ENCODE measurements at regions not wholly inside any gene's neighbourhood (a gene's known extent, or its start where the extent isn't known, plus 50 kb on each side); places are given as distances from the start of the nearest gene placed in this dataset.
A peak's percentile ranks its signal among the peaks of the same experiment; 100 is the strongest.

DNA sequence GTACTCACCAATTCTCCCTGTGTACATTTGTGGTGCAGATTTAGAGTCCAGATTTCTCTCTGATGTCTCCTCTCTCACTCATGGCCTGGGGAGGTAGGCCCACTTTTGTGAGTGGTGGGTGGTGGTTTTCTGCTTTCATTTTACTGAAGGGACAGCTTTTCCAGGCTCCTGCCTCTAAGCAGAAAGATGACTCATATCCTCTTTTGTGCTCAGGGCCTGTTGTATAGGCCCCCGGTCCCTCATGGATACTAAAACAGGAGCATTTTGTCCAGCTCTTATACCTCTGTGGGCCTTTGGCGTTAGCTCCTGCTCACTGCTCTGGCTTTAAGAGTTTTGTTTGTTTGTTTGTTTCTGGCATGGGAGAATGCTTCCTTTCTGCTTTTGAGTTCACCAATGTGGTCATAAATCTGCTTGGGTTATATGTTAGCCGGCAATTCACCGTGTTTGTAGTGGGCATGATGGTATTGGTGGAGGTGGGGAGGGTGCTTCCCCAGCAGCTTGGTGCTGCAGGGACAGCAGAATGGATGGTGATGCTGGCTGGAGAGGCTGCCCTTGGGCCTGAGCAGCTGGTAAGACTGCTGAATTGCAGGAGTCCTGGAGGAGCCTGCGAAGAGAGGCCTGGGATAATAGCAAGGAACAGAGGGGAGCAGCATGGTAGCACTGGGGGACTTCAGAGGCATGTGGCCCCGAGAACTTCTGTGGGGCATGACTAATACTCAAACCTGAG, 468.7 kb downstream of the RPS24 start:
- no peak for DNase-seq

DNA sequence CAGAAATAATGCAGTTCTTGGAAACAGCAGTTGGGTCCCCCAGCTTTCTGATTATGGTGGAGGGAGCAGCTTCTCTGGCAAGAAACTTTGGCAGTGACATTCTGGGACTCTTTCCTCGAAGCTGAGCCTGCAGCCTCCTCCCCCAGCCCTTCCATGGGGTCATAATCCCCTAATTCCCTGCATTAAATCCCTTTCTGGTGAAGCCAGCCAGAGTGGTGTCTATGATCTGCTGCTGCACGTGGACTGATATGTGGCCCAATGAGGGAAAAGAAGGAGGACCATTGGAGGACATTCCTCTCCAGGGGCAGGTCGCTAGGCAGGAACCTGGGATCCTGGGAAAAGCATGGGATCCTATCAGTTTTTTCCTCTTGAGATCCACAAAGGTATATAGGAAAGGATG, 470.5 kb downstream of the RPS24 start:
- DNase-seq: no peak

DNA sequence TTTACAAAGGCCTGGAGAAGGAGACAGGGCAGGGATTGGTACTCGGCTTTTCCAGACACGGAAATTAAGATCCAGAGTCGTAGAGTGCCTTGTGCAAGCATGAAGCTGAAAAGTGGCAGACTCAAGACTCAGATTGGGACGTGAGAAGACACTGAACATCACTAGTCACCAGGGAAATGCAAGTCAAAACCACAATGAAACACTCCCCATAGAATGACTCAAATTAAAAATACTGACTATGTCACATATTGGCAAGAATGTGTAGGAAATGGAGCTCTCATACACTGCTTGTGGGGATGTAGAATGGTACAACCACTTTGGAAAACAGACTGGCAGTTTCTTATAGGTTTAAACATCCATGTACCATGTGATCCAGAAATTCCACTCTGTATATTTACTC, 472.0 kb downstream of the RPS24 start:
- DNase-seq: no peak

DNA sequence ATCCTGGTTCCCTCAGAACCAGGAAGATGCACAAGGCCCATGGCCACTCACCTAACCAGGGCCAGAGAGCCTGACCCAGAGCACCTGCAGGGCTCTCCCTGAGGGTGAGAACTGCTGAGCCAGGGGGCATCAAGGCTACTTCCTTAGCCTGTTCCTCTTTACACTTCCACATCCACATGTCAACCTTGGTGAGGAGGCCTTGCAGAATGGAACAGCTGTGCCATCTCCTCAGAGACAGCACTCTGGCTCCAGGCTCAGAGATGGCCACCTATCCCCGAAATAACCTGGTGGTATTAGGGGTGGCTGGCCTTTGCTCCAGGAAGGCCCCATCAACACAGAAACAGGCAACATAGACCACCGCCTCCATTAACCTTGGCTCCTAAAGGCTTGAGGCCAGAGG, 473.0 kb downstream of the RPS24 start:
- no peak for DNase-seq

DNA sequence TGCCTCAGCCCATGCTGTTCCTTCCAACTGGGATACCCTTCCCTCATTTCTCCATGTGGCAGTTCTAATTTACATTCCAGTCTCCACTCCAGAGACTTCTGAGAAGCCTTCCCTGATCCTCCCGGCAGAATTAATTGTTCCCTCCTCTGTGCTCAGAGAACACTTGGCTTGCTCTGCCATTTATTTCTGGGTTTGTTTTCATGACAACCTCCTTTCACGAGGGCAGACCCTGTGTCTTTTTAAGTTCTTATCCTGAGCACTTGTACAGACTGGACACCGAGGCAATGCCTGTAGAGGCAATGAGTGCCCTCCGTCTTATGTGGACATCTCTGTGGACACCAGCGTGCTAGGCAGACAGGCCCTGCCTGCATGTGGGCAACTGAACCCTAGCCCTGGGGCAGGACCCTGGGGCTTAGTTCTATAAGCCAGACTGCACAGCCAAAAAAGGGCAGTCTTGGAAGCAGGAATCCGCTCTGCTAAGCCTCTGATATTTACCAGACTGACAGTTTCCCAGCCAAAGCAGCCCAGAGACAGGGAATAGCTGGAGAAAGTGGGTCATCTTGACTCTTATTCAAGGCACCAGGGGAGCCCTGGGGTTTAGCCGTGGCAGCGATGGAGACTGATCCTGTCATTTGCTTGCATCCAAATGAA, 474.0 kb downstream of the RPS24 start:
- no peak for DNase-seq

DNA sequence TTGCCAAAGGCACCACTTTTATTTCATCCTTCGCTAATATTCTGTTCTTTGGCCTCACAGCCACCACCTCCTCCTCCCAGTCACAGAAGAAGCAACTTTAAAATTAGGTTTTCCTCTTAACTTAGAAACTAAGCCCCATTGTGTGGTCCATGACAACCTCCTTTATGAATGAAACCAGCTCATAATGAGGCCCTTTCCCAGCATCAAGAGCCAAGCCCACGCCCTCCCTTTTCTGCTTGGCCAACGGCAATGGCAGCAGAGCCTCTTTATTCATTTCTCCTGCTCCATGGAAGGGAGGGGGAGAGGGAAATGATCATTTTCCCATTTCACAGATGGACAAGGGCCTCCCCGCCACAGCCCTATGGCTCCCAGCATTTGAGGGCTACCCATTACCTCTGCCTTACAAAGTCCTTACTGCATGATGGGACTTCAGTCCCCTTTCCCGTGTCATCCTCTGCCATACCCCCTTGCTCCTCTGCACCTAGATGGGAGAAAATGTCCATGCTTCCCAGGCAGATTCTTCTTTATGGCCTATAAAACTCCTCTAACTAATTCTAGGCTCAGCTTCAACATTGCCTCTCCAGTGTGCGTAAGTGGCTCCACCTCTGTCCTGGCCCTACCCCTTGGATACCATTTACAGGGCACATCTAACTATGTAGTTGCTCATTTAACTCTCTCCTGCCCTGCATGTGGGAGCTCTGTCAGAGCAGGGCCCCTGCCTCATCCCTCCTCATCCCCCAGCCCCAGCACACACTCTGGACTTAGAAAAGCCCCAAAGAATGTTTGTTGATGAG, 475.5 kb downstream of the RPS24 start:
- no peak for DNase-seq

DNA sequence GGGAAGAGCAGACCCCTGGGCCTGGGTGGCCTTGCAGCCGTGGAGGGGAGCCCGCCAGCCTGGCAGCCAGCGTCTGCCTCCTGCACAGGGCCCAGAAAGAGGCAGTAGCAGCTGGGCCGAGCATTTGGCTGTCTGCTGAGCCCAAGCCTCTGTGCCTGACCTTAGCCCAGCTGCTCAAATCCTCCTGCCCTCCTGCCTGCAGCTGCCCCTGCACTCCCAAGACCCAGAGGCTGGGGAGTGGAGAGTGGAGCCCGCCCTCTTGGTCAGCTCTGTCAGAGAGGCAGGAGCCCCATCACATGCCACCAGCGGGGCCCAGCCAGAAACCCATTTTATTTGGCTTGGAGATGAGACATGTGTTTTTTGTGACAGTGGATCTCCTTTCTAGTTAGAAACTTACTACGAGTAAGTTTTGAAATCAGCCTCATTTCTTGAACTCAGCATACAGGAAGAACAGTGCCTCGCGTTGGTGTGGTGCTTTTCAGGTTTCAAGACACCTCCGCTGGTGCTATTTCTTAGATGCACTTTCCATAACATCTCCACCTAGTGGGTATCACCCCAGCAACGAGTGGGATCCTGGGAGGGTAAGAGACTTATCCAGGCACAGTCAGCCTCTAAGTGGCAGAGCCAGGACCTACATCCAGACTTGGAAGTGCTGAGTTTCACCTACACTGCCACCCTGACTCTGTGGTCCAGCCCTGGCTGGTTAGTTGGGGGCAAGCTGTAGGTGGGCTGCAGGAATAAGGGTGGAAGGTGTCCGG, 477.1 kb downstream of the RPS24 start:
- DNase-seq: peak; percentile 82

DNA sequence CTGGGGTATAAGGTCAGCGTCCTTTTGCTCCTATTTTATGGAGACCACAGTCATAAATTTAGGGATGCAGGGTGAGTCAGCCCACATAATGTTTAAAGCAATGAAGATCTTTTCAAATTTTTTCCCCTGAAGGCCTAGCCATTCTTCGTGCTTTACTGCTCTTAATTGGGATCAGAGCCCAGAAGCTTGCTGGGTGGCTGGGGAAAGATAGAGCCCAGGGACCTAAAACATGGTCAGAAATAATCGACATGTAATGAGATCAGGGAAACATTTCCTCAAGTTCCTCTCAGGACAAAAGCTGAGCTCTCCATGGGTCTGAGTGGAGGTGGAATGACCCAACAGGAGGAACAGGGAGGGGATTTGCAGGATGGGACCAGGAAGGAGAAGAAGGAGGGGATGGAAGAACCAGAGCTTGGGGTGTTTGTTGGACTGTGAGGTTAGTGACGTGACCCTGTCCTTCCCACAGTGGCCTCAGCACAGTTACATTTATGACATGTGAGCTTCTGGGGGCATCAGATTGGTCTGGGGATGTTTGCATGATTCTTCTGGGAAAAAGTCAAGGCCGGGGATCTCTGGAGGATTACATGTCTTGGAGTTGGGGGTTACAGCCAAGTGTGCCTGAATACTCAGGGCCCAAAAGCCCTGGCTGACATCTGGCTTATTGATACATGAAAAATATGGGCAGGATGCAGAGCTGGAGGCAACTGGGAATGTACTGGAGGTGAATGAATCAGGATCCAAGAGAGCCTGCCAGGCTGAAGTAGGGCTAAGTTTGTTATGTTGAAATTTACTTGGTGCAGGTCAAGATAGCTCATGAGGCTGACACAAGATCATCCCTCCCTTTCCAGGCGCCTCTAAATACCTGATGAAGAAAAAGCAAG, 477.9 kb downstream of the RPS24 start:
- DNase-seq: no peak

DNA sequence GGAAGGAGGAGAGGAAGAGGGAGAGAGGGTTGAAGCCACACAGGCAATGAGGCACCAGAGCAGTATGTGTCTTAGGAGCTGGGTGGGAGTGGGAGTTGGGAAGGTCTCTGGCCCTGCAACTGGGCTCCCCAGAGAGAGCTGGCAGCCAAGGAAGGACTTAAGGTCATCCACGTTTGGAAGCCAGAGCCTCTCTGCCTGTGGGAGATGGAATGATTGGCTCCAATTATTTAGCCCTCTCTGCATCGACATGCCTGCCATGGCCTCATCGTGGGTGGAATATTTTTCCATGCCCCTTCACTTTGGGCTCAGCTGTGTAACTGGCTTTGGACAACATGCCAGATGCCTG, 478.5 kb downstream of the RPS24 start:
- no peak for DNase-seq

DNA sequence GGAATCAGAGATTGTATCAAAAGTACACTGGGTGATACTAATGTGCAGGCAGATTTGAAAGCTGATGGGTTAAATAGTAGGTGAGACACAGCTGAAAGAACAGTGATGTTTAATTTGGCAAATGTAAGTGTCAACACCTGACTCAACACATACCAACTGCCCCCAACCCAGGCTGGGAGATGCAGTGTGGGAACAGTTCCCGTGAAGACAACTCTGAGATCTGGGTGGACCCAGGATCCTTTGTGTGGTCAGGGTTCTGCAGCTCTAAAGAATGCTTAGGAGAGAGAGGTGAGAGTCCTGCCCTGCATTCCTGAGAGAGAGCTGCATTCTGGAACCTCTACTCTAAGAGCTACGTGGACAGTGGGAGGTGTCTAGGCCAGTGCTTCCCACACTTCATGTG, 479.7 kb downstream of the RPS24 start:
- no peak for DNase-seq

DNA sequence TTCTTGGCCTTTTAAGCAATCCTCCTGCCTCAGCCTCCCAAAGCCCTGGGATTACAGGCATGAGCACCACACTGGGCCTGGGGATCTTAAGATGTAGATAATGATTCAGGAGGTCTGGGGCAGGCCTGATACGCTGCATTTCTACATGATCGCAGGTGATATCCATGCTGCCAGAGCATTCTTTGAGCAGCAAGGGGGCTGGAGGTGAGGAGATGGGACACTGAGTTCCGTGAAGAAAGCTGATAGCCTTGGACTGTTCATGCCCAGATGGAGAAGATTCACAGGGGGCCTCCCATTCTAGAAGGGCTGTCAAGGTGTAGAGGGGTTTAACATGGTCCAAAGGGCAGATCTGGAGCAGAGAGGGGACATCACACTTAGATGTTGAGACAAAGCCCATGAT, 480.3 kb downstream of the RPS24 start:
- no peak for DNase-seq

DNA sequence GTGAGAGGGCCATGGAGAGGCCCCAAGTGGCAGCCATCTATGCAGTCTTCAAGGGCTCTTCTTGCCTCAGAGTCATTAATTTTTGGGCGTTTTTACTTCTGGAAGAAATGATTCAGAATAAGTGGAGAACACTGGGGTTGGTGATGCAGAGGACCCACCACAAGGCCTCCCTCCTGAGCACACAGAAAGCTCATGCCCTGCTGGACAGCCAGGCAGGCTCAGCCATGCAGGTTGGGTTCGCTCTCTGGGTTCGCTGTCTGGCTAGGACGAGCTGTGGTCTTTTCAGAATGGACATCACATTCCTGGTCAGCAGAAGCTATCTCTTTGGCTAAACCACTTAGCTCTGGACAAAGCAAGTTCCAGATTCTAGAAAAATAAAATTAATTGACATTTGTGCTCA, 480.8 kb downstream of the RPS24 start:
- no peak for DNase-seq

DNA sequence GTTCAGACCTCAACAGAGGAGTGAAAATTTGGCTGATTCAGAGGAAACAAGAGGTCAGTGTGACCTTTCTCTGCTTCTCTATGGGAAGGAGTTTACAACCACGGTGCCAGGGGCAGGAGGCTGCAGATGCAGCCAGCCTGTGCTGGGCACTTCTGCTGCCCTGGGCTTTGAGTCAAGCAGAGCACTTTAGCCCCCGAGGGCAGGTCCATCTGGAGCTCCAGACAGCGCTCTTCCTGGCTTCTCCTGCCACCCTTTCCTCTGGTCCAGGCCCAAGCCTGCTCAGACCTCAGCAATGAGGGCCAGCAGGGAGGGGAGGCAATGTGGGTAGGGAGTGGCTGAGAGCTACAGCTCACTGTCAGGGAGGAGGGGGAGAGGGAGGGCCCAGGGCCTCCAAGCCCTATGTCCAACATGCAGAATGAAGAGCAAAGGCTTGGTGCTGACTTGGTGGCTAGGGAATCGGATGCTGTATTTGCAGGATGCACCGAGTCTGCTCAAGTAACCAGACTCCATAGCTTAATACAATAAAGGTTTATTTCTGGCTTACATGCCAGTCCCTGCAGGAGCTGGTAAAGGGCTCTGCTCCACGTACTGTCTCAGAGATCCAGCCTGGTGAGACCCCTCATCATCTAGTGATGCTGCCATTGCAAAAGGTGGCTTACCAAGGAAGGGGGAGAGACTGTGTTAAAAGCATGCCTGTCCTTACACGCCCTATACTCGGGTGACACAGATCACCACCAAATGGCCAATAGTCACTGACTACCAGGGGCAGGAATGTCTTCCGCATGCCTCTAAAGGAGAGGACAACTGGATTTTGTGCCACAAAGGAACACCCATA, 481.6 kb downstream of the RPS24 start:
- peak; percentile 31 for DNase-seq

DNA sequence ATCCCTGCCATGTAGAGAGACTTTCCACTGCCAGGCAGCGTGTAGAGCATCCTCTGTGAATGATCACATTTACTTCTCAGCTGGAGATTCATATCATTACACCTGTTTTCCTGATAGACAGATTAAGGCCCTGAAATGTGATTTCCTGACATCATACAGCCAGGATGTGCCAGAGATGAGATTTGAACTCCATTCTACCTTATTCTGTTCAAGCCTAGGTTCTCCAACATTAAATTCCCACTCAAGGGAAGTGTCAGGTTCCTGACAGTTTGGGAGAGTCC, 482.1 kb downstream of the RPS24 start:
- DNase-seq: no peak

DNA sequence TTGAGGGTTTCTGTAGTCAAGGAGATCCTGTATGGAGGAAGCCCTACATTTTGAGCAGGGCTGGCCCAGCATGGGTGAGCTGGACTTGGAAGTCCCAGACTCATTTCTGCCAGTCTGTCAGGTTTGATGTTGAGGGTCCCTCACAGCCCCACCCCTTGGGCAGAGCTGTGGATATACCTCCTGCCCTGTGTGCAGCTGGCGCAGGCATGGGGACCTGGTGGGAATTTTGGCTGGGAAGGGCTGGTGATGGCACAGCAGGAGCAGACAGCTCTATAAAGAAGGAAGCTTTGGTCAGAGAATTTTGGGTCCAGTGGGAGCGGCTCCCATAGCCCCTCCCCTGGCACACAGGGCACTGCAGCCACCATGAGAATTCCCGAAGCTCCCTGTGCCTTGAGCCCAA, 482.6 kb downstream of the RPS24 start:
- DNase-seq: no peak

DNA sequence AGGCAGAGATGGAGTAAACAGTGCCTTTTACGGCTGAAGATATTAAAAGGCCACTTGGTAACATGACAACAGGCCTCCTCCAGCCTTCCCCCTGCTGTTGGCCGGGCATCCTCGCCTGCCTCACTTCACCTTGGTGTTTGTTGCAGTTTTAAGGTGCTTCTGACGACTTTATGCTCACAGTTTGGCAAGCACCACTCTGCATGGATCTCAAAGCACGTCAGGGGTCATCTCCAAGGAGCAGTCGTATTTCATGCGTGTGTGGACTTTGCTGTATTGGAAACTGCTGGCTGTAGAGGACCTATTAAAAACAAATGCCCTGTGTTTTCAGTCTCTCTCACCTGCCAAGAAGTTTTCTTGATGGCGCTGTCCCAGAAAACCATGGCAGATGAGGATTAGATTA, 483.1 kb downstream of the RPS24 start:
- DNase-seq: peak; percentile 41

DNA sequence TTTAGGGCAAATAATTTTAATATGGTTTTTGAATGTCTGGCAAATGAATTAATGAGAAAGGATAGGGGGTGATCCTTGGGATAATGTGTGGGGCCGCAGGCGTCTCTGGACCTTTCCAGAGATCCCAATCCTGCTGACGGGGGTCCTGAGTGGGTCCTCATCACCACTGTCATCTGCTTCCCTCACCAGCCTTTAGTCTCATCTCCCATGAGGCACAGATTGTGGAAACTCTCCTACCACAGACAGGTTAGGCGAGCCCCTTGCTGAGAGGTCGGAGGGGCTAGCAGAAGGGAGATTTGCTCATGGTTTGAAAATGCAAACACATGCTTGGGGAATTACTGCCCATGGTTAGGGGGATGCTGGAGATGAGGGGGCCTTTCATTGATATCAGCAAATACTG, 484.6 kb downstream of the RPS24 start:
- DNase-seq: no peak

DNA sequence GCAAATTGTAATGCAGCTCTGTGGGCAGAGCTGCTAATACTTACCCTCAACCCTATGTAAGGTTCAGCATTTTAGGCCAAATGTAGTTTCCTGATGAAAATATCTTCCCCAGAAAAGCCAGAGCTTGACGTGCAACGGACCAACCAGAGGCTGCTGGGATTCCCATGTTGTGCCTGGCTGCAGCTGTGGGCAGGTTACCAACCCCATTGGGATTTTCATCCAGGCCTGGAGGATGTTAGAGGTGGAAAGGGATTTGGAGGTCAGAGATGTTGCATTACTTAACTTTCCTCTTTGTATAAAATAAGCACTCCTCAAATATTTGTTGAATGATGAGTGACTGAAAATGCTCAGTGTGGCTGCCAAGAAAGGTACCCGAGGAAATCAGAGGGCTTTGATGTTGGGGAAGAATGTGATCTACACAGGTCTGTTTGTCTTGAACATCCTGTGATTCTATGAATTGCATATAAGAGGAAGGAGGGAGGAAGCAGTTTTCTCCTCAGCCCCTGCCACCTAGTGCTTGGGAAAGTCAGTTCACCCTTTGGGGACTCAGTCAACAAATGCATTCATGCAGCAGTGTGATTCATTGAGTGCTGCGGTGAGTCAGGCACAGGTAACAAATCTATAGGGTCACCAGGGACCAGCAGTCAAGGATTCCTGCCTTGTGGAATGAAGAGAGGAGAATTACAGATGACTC, 487.2 kb downstream of the RPS24 start:
- no peak for DNase-seq

DNA sequence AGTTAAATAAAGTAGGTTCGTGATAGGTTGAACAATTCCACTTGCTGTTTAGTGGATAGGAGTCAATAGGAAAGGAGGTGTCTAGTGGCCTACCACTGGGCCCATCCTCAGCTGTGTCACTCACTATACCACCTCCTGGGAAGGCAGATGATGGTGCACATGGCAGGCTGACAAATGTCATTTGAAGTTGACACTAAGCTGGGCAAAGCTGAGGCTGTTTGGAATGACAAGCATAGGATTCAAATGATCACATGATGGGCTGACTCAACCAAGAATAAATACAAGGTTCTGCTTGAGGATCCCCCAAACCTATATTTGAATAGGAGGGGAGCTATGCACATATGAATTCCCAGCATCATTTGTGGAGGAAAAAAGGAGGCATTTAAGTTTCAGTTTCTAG, 489.8 kb downstream of the RPS24 start:
- DNase-seq: no peak

DNA sequence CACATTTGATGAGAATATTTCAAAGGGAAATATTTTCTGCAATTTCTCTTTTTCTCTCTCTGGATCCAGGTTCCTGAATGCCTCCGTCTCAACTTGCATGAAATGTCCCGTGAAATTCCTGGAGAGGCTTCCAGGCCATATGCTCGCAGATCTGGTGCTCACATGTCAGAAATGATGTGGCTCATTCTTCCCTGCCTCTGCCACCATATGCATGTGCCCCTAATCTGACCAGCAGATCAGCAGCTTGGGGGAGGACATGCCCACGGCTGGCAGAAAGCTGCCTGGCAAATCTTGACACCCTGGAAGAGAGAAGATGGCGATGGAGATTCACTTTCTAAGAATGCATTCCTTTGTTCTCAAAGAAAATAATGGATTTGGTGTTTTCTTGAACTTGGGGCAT, 490.7 kb downstream of the RPS24 start:
- peak; percentile 57 for DNase-seq

DNA sequence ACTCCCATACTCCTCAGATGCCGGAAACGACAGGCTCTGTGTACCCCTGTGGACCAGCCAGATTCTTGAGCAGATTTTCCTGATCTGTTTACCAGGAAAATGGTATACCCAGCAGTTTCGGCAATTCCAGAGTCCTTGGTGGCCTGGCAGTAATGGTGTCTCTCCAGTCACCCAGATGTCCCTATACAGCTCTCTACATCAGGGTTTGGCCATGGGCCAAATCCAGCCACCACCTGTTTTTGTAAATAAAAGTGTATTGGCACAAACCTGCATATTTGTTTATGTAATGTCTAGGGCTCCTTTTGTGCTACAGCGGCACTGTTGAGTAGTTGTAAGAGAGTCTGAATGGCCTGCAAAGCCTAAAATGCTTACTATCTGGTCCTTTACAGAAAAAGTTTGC, 491.3 kb downstream of the RPS24 start:
- no peak for DNase-seq

Data from right hindlimb (tissue), 1 donor.